HK-2 (cell line): ENCODE measurements at regions not wholly inside any gene's neighbourhood (a gene's known extent, or its start where the extent isn't known, plus 50 kb on each side); places are given as distances from the start of the nearest gene placed in this dataset.
"Not testable (repeated sequence)": the region's sequence is repeated elsewhere in the genome, so short reads cannot be mapped to it uniquely, and the experiment has no call there.

ENCODE experiments used
- DNase-seq: peaks from one replicate; pipeline ENCODE4 v3.0.0-alpha.2; 2018; ENCODE audit not compliant: unreplicated experiment

DNA sequence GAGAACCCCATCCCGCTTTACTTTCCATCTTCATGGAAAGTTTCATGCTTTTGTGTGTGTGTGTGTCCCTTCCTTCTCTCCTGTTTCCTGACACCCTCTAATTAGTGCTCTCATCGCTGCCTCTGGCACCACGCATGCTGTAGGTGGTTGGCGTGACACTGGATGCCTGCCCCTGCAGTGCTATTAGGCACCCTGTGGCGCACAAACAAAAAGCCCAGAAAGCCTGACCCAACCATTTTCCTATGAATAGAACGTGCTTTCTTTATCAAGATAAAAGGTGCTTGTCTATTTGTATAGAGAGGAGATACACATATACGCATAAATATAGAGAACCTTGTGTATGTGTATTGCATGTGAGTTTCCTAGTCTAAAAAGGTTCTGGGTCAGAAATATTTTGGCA, 120.8 kb upstream of the CDCA7L start:
- no peak for DNase-seq

DNA sequence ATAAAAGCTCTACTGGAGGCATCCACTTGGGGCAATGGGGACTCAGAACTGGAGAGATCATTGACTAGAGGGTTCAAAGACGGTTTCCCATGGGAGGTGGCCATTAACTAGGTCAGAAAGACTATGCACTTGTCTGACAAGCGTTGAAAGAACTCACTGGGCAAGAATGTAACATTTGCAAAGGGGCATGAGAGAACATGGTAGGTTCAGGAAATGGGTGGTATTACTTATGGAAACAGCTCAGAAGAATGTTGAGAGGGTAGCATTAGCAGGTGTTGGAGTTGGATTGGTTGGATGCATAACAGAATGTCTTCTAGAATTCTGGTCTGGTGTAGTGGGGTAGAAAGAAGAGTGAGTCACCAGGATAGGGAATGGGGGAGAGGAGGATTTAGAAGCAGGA, 119.1 kb upstream of the CDCA7L start:
- no peak for DNase-seq

DNA sequence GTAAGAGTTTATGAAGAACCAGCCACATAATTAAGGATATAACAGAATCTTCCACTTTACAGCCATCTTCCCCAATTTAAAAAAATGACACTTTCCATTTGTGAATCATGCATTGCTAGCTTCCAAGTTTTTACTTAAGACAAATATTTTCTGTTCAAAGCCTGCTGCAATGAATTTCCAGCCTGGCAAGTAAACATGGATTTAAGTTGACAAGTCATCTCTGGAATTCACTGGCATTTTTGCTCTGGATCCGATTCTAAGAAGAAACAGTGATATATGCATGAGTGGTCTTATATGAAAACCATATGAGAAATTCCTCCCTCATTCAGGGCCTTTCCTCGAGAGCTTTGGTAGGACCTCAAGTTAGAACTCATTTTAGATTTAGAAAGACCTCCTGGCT, 116.1 kb upstream of the CDCA7L start:
- no peak for DNase-seq

DNA sequence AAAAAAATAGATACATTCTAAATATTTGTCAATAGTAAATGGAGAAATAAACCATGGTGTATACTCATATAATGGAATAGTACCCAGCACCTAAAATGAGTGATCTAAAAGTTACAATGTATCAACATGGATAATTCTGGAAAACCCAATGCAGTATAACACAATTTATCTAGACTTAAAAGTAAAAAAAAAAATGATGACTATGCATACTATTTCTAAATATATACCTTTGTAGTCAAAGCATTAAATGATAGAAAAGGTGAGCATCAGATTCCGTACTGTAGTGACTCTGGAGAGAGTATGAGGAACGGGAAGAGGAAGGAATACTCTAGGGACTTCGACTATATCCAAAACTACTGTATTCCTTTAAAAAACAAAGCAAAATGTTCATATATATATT, 115.2 kb upstream of the CDCA7L start:
- no peak for DNase-seq

DNA sequence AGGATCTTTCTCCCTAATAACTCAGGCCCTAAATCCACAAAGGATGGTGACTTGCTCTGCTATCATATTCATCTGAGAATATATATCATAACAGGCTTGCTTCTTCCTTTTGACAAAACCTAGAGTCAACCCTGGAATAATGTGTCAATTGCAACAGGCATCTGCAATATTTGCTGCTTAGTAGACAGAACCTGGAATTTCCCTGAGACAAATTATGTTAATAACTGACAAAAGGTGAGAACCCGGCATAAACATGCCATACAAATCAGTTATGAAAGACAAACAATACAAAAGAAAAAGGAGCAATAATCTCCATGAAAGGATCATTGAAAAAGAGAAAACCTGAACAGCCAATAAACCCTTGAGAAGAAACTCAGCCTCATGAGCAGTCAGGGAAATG, 114.5 kb upstream of the CDCA7L start:
- no peak for DNase-seq

DNA sequence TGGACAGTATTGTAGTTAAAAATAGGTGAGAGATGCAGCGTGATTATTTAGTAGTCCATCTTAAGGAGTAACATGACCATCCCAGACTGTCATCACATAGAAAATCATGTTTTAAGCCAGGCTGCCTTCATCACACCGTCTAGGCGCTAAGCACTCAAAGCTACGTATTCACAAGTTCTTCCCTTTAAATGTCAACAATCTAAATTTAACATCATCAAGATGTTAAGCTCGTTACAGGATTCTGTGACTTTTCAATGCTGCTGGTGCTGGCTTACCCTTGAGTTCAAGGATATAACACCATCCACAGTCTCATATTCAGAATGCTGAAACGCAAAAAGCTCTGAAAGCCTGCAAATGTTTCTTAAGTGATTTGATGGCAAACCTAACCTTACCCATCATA, 109.5 kb upstream of the CDCA7L start:
- DNase-seq: no peak

DNA sequence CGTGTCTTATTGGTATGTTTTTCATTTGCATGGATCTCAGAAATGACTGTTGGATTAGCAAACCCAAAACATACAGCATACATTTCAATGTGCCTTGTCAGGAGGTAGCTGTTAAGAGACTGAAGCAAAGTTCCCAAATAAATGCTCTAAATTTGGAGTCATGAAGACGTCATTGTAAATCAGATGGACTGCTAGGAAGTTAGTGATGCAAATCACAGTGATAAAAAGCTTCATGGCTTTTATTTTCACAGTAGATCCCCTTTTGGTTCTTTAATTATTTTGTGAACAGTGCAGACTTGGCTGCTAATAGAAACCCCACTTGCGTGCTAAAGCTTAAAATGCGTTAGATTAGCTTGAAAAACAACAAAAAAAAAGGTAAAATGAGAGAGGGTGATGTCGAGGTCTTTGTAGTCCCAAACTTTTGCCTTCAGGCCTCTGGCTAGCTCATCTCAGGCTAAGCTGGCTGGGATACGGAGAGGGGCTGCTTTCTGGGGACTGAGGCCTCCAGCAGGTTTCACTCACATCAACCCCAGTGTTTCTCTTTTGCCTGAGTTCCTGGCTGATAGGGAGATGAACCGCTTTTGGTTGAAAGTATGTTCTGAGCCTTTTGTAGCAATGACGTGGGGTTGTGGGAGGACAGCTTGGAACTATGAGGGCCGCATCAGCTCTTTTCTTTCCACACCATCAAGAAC, 107.1 kb upstream of the CDCA7L start:
- no peak for DNase-seq

DNA sequence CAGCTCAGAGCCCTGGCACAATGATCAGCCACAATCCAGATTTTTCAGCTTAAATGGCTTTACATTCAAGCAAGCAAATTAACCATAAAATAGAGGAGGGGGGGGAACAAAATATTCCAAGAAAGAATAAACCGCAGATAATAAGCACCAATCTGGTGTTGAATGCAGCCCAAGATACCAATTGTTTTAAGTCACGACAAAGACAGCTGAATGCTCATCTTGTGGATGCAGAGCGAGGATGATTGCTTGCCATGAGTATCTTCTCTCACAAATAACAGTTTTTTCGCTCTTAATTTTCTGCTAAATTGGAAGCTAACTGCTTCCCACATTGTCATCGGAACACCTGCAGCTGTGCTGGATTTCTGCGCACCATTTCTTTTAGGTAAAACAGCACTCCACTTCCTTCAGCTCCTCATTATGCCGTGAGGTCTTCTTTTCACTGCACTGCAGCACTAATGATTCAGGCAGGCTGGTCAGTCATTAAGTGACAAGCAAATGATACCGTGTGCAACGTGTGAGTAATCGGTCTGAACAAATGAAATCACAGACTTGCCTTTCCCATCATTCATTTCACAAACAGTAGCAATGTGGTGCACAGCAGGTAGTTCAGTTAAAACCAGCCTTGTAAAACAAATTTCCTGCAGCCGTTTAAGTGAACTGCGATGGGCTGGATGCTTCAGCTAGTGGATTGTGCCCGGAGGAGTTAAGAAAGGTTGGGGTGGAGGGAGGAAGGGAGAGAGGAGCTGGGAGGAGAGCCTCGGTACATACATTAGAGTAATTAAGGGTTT, 106.4 kb upstream of the CDCA7L start:
- no peak for DNase-seq

DNA sequence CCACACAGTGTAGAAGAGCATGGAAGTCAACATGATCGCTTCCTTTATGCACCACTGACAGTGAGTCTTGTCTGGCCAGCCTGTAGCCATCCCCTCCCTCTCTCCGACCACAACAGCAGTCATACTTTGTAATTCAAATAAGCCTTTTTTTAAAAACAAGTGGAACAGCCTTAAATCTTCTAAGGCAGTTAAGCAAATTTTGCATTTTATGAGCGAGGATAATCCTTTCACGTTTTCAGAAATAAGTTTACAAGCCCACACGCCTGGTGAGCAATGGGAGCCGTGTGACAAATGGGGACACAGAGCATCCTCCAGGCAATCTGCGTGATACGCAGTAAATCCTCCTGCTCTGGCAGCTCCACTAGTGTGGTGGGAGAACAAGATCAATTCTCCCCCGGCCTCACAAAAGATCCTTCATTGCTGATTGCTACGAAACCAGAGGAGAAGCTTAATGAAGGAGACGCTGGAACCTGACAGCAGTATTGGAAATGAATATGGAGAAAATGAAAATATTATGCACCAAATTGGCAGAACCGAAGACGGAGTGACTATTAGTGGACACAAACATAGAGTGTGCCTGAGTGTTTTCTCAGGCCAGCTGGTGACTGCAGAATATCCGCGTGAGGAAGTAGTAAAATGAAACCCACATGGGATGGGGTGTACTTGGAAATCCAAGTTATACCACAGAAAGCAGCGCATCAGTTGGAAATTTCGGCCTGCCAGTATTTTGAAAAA, 104.2 kb upstream of the CDCA7L start:
- no peak for DNase-seq

DNA sequence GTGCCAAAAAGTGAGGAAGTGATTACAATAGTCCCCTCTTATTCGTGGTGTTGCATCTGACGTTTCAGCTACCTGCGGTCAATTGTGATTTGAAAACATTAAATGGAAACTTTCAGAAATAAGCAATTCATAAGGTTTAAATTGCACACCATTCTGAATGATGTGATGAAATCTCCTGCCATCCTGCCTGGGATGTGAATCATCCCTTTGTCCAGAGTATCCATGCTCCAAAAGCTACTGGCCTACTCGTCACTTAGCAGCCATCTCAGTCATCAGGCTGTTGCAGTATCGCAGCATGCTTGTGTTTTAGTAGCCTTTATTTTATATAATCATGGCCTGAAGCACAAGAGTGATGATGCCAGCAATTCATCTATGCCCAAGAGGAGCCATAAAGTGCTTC, 97.7 kb upstream of the CDCA7L start:
- DNase-seq: no peak

DNA sequence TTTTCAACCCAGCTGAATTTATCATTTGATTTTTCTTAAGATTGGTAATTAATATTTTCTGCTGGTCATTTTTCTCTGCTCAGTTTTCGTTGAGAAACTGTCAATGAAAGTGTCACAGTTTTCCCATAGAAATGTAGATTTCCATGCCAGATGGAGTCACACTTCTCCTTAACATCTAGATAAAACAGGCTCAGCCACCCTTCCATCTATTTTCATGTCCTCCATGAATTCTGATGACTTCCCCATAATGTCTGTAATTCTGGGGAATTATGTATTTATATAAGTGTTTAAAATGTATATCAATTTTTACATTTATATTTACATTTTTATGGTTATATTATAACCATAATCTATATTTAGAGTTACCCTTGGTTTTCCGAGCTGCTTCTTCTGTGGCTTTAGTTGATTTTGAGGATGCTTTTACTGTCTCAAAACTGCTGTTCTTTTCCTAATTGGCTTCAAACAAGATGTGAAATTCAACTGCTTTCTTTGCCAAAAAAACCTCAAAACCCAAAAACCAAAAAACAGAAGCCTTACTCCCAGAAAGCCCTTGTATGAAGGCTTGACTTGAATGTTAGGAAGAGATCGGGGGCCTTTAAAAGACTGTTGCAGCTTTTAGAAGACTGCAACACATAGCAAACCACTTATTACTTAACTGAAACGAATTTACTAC, 95.4 kb upstream of the CDCA7L start:
- no peak for DNase-seq

DNA sequence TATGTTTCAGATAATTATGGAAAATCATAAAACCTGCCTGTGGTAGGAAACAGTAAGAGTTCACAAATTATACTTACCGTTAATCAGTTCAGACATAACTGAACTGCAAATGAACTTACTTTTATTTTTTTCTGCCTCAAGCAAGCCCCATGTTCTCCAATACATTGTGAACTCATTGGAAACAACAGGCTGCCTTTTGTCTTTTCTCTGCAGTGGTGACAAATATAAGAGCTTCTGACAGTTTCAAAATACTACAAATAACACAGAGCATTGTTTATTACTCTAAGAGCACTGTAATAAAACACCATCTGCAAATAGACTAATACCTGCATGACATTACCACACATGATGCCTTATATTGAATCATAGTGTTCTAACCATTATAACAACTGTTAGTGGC, 94.0 kb upstream of the CDCA7L start:
- DNase-seq: no peak

DNA sequence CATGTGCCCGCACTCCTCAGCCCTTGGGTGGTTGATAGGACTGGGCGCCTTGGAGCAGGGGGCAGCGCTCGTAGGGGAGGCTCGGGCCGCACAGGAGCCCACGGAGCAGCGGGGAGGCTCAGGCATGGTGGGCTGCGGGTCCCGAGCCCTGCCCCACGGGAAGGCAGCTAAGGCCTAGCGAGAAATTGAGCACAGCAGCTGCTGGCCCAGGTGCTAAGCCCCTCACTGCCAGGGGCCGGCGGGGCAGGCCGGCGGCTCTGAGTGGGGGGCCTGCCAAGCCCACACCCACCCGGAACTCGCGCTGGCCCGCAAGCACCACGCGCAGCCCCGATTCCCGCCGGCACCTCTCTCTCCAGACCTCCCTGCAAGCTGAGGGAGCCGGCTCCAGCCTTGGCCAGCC, 86.7 kb upstream of the CDCA7L start:
- not testable (repeated sequence) for DNase-seq

DNA sequence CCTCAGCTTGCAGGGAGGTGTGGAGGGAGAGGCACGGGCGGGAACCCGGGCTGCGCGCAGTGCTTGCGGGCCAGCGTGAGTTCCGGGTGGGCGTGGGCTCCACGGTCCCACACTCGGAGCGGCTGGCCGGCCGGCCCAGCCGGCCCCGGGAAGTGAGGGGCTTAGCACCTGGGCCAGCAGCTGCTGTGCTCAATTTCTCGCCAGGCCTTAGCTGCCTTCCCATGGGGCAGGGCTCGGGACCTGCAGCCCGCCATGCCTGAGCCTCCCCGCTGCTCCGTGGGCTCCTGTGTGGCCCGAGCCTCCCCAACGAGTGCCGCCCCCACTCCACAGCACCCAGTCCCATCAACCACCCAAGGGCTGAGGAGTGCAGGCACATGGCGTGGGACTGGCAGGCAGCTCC, 83.0 kb upstream of the CDCA7L start:
- DNase-seq: not testable (repeated sequence)

DNA sequence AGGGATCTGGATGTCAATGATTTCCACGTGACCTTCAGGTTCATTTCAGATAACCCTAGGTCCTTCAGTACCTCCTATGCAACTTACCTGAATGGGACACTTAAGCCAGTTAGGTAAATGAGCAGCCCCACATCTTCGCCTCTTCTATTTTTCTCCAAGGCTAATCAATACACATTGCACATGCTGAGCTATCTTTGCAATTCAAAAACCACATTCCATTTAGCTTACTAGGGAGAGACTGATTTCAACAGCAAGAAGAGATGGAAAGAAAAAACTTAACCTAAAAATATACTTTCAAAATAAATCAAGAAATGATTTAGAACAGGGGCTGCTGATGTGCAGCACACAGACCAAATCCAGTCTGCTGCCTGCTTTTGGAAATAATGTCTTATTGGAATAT, 81.8 kb upstream of the CDCA7L start:
- DNase-seq: no peak

DNA sequence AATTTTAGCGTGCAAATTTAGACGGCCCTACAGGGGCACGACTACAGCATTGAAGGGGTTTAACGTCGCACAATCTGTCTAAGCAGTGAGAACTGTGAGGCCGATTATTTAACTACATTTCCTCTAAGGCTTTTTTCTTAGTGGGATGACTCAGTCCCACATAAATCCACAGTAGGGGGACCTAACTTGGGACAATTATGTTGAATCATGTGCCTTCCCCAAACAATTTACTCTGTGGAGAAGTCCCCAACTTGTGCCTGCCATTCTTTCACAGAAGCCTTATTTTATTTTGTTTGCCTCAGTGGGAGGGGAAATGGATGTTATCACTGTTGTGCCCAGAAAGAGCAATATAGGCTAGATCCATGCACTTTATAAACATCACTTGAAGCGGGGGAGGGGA, 80.3 kb upstream of the CDCA7L start:
- DNase-seq: no peak

DNA sequence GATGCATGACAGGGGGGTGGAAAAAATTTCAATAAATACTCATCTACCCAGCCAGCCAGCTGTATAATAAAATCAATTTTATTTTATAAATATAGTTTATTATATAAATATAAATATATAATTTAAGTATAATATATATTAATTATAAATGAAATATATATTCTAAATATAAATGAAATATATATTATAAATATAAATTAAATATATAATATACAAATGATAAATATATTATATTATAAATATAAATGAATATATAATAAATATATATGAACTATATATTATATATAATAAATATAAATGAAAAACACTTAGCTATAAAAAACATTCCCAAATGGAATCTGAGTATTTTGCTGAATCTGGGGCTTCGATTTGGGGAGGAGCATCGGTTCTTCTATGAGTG, 79.4 kb upstream of the CDCA7L start:
- DNase-seq: no peak

DNA sequence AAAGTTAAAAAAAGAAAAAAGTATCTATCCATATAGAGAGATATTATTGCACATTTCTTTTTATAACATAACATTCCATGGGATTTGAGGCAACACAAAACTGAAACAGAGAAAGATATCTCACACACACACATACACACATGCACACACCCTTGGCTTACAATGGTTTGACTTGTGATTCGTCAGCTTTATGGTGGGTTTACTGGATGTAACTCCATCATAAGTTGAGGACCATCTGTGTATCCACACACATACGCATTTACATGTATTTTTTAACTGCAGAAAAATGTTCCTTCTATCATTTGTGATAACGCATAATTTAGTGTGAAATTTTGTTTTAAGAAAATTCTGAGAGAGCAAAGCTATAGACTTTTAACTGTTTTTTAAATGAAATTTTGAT, 74.2 kb upstream of the CDCA7L start:
- DNase-seq: no peak

DNA sequence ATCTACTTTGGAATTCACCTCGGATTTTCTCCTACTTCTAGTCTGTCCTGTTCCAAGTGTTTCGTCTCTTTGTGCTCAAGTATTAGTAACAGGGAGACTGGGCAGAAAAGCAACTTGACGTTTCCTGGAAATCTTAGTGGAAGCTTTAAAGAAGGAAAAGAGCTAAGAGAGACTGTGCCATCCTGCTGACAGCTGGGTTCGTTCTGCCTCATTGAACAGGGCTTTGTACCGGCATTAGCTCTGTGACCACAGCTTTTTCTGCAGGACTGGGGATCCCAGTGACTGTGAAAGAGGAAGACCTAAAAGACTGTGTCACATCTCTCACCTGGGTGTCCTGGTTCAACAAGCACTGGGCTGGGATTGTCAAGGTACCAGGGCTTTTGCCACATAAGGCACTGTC, 70.8 kb upstream of the CDCA7L start:
- no peak for DNase-seq

DNA sequence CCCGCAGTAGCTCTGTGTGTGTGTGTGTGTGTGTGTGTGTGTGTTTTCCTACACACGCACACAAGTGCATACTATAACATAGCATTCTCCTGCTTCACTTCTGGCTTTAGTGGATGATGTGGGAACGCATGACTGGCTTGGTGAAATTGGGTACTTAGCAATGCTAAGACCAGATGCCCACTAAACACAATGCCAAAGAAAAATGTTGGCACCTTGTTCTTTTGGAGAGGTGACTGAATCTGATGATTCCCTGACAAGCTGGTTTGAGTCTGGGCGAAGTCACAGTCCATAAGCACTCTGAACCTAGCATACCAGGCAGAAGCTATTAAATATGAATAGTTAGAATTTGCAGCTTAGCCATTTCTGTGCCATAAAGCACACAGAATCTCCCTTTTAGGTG, 68.0 kb upstream of the CDCA7L start:
- no peak for DNase-seq

DNA sequence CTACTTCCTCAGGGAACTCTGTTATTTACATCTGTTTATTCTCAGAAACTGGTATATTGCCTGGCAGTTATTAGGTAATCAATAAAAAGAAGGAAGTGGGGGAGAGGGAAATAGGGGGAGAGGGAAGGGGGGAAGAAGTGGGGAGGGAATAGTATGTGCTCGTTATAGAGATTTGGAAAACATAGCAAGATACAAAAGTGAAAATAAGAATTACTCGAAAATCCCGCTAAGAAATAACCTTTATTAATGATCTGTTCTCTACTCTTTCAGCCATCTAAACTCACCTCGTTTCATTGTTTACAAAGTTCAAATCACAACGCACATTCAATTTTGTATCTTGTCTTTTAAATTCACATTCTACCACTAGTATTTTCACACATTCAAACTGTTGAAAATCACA, 63.0 kb upstream of the CDCA7L start:
- no peak for DNase-seq

DNA sequence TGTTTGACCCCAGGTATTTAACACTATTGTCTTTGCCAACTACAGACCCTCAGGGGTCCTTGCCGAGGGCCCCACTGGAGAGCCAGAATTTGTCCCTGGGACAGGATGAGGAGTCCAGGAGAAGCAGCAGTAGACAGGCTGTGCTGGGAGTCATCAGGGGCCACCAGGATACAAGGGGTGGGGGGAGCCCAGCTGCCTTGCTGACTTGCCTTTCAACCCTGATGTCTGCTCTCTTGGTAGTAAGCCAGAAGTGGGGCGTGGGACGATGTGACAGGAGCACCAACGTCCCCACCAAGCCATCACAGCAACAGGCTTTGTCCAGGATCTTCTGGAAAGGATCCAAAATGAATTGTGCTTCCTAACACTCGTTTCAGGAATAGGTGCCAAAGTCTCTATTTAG, 62.4 kb upstream of the CDCA7L start:
- DNase-seq: no peak

DNA sequence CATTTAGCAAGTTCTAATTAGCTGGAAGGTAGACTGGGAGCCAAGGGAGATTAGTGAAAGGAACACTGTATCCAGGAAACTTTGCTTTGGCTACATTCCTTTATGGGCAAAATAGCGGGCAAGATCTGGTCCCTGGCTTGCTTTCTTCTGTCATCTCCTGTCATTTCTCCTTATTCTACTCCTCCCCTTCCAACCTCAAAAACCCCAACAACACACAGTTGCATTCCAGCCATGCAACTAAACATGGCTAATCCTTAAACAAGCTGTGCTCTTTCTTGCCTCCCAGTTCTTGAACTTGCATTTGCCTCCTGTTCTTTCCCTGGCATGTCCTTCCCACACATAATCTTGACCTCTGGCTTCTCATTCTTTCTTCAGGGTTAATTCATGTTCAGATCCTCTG, 59.5 kb upstream of the CDCA7L start:
- DNase-seq: no peak
